ENCODE measurements at regions not wholly inside any gene's neighbourhood (a gene's known extent, or its start where the extent isn't known, plus 50 kb on each side); places are given as distances from the start of the nearest gene placed in this dataset.

GRCh38 chr3:19093084-19093483, 55.2 kb upstream of the KCNH8 start:
- no peak for DNase-seq

GRCh38 chr3:19077388-19077787, 70.9 kb upstream of the KCNH8 start:
- no peak for DNase-seq

DNA sequence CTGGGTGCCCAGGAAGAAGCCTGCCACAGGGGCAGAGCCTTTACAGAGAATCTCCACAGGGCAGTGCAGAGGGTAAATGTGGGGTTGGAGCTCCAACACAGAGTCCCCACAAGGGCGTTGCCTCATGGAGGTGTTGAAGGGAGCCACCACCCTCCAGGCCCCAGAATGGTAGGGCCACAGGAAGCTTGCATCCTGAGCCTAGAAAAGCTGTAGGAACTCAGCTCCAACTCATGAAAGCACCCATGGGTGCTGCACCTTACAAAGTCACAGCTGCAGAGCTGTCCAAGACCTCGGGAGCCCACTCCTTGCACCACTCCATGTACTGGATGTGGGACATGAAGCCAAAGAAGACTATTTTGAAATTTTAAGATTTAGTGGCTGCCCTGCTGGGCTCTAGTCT, 73.3 kb upstream of the KCNH8 start:
- no peak for DNase-seq

DNA sequence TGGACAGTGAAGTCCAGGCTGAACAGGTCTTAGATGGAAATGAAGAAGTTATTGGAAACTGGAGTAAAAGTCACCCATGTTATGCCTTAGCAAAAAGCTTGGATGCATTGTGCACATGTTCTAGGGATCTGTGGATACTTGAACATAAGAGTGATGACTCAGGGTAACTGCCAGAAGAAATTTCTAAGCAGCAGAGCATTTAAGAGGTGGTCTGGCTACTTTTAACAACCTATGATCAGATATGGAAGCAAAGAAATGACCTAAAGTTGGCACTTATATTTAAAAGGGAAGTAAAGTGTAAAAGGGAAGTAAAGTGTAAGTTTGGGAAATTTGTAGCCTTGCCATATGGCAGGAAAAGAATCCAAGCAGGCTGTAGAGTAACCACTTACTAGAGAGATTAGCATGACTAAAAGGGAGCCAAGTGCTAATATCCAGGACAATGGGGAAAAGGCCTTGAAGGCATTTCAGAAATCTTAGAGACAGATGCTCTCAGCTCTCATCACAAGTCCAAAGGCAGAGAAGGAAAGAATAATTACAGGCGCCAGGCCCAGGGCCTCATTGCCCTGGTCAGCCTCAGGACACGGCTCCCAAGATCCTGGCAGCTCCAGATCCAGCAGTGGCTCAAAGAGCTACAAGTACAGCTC, 73.9 kb upstream of the KCNH8 start:
- no peak for DNase-seq

DNA sequence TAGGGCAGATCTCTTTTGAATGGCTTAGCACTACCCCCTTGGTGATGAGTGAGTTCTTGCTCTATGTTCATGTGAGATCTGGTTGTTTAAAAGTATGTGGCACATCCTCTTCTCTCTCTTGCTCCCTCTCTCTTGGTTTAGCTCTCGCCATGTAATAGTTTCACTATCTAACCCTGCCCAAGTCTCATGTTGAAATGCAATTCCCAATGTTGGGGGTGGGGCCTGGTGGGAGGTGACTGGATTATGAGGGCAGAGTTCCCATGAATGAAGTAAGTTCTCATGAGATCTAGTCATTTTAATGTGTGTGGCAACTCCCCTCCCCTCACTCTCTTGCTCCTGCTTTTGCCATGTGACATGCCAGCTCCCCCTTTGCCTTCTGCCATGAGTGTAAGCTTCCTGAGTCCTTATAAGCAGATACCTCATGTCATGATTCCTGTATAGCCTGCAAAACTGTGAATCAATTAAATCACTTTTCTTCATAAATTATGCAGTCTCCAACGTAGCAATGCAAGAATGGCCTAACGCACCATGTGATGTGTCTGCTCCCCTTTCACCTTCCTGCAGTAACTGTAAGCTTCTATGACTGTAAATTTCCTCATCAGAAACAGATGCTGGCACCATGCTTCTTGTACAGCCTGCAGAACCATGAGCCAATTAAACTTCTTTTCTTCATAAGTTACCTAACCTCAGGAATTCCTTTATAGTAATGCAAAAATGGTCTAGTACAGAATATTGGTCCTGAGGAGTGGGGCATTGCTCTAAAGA, 74.8 kb upstream of the KCNH8 start:
- DNase-seq, result no peak

DNA sequence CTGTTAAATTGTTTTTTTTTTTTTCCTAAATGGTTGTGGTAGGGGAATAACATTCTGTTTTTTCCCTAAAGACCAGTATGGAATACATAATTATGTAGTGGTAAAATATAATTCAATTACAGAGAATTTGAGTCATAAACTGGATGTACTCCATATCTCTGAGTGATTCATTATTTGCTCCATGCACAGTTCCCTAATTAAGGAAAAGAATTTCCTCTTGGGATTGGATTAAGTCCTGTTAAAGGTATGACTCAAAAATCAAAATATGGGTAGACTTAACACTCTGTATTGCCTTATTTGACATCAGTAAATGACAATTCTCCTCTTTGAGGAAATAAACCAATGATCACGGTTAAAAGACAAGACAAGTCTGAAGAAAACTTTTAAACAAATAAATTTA, 78.0 kb upstream of the KCNH8 start:
- DNase-seq, result no peak

- DNase-seq, result peak; percentile 4
These were observed 83.3 kb upstream of the KCNH8 start for GRCh38 chr3:19065027-19065426.

DNA sequence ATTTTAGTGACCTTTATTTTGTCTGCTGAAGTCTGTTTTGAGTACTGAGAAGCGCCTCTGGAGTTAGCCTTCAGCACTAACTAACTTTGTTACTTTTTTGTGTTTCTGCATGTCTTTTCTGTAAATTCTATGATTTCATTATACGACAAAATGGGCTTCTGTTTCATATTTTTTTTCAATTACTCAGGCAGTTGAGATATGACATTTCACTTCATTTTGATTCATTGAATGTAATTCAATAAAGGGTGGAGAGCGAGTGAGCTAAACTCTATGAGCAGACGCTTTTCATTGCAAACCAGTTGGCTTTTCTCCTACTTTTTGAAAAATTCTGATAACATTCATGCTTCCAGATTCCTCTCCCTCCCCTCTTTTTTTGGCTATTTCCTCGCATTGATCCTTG, 84.4 kb upstream of the KCNH8 start:
- no peak for DNase-seq

- DNase-seq, result no peak
These were observed 87.9 kb upstream of the KCNH8 start for GRCh38 chr3:19060404-19060803.

GRCh38 chr3:19052874-19053273, 95.4 kb upstream of the KCNH8 start:
- DNase-seq, result no peak

DNA sequence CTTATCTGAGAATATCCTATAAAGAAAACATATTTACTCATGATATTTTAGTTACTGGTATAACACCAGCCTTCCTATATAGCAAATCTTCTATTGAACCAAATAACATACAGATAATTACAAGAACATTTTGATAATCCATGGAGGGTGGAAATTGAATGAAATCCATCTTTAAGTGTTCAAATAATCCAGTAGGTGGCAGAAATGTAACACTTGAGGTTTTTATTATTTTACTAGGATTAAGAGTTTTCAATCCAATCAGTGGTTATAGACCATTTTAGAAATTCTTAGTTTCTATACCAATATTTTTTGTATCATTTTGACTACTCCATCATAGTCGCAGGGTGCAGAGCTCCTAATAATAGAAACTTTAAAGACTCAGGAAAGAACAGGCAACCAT, 101.9 kb upstream of the KCNH8 start:
- no peak for DNase-seq

DNA sequence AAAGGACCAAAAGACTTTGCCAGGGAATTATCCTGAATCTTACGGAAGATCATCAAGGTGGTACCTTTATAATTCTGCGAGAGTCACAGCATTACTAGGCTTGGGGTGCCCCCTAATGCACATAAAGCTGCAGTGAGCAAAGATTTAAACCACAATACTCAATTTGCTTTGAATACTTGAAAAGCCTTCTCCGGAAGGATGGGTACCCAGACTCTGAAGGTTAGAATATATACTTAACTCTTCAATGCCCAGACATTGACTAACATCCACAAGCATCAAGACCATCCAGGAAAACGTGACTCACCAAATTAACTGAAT, 117.8 kb upstream of the KCNH8 start:
- no peak for DNase-seq

GRCh38 chr3:19029837-19030521, 118.3 kb upstream of the KCNH8 start:
- DNase-seq, result no peak

DNA sequence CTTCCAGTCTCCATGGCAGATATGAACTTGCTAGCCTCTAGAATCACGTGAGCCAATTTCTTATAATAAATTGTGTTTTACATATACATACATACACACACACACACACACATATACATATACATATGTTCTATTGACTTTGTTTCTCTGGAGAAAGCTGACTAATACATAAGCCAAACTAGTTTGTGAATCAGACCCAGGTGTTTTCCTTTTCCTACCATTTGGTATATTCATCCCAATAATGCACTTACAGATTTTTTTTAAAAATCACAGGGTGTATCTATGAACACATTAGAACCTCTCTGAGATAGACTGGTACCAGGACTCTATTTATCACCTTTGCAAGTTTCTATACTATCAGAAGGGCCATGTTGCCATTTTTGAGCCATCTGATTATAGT, 122.9 kb upstream of the KCNH8 start:
- DNase-seq, result no peak

GRCh38 chr3:19022546-19022945, 125.8 kb upstream of the KCNH8 start:
- no peak for DNase-seq

GRCh38 chr3:19016851-19017250, 131.5 kb upstream of the KCNH8 start:
- DNase-seq, result no peak

- DNase-seq, result no peak
These were observed 134.4 kb upstream of the KCNH8 start for GRCh38 chr3:19013879-19014278.

- no peak for DNase-seq
These were observed 135.5 kb upstream of the KCNH8 start for GRCh38 chr3:19012846-19013245.

DNA sequence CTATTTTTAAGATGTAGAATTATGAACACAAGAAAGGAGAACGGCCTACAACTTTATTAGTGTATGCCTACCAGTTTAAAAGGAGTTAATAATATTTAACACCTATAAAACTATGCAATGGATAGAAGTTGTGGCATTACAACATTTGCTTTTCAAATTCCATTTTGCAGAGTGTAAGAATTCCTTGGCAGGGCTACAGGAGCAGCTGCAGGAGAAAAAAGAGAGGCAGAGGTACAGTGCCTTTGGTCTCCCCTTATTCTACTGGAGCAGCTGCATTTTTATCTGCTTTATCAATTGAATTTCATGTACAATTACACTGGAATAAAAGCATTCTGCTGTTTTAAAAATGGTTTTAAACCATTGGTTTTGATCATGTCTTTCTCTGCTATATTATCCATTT, 145.7 kb upstream of the KCNH8 start:
- DNase-seq, result no peak

- DNase-seq, result no peak
These were observed 150.2 kb upstream of the KCNH8 start for GRCh38 chr3:18998069-18998468.

GRCh38 chr3:18992709-18993108, 155.6 kb upstream of the KCNH8 start:
- DNase-seq, result no peak

GRCh38 chr3:18989237-18989795, 159.0 kb upstream of the KCNH8 start:
- DNase-seq, result no peak

- DNase-seq, result peak; percentile 49
These were observed 159.6 kb upstream of the KCNH8 start for GRCh38 chr3:18988614-18989229.

All from NCI-H345 (cell line).